Ectodermal cell (in vitro differentiated cells): ENCODE measurements at regions not wholly inside any gene's neighbourhood (a gene's known extent, or its start where the extent isn't known, plus 50 kb on each side); places are given as distances from the start of the nearest gene placed in this dataset.

ENCODE experiments used
- H3K27ac ChIP-seq: 2 replicates; pipeline ENCODE4 v1.7.0; 2013; ENCODE audit warnings: mild to moderate bottlenecking, low read depth, low read length; ENCODE audit not compliant: insufficient read depth, poor library complexity, severe bottlenecking
- H3K27me3 ChIP-seq: 2 replicates; pipeline ENCODE4 v1.7.0; 2013; ENCODE audit warnings: mild to moderate bottlenecking, low read length; ENCODE audit not compliant: insufficient read depth, control insufficient read depth, poor library complexity, severe bottlenecking
- H3K36me3 ChIP-seq: one replicate; pipeline ENCODE4 v1.7.0; 2013; ENCODE audit warnings: low read length; ENCODE audit not compliant: control insufficient read depth, insufficient read depth
- H3K4me1 ChIP-seq: one replicate; pipeline ENCODE4 v1.7.0; 2013; ENCODE audit warnings: low read length; ENCODE audit not compliant: control insufficient read depth, insufficient read depth
- H3K4me3 ChIP-seq: 2 replicates; pipeline ENCODE4 v1.7.0; 2013; ENCODE audit warnings: low read depth, low read length, control low read depth; ENCODE audit not compliant: insufficient read depth
- H3K9me3 ChIP-seq: 2 replicates; pipeline ENCODE4 v1.7.0; 2013; ENCODE audit warnings: mild to moderate bottlenecking, low read length, moderate library complexity; ENCODE audit not compliant: control insufficient read depth
- WGBS, 2 experiments: methylation state at CpG; one replicate each; pipeline ENCODE4 v1.1.7; 2013; ENCODE audit warnings: missing lambda C conversion rate in 2 of 2; 5-methylcytosine and 5-hydroxymethylcytosine counted together

GRCh38 chr15:69529961-69530633, 77.5 kb downstream of the RPLP1 start:
- H3K4me1 ChIP-seq = peaks cover 39% of the 10 kb centered on the region
- no peaks in the 10 kb centered on the region for H3K36me3 ChIP-seq
- no peak overlapping the region for H3K27ac ChIP-seq
- no peak overlapping the region for H3K4me3 ChIP-seq
- H3K9me3 ChIP-seq = no peaks in the 10 kb centered on the region
- 79% methylated on average over 6 of the region's 6 CpGs for WGBS, 2 experiments
- no peaks in the 10 kb centered on the region for H3K27me3 ChIP-seq

GRCh38 chr15:69530991-69531664, 78.5 kb downstream of the RPLP1 start:
- Histone ChIP-seq H3K27me3 (no peaks in the 10 kb centered on the region), H3K4me1 (peaks cover 38% of the 10 kb centered on the region), H3K4me3 (no peak overlapping the region), H3K9me3 (no peaks in the 10 kb centered on the region), H3K27ac (no peak overlapping the region), H3K36me3 (no peaks in the 10 kb centered on the region)
- 34 to 38% methylated on average over 13 of the region's 13 CpGs for WGBS, 2 experiments

- no peak overlapping the region for H3K27ac ChIP-seq
- 24 to 29% methylated on average over 6 of the region's 6 CpGs for WGBS, 2 experiments
- no peaks in the 10 kb centered on the region for H3K27me3 ChIP-seq
- peaks cover 32% of the 10 kb centered on the region for H3K4me1 ChIP-seq
- H3K4me3 ChIP-seq = no peak overlapping the region
- H3K9me3 ChIP-seq = no peaks in the 10 kb centered on the region
- no peaks in the 10 kb centered on the region for H3K36me3 ChIP-seq
These were observed 79.0 kb downstream of the RPLP1 start for GRCh38 chr15:69531665-69532027.

- Histone ChIP-seq H3K27me3 (no peaks in the 10 kb centered on the region), H3K4me3 (no peak overlapping the region), H3K9me3 (no peaks in the 10 kb centered on the region), H3K36me3 (no peaks in the 10 kb centered on the region), H3K4me1 (peaks cover 30% of the 10 kb centered on the region), H3K27ac (no peak overlapping the region)
- WGBS, 2 experiments = 57 to 67% methylated on average over 1 of the region's 1 CpG
These were observed 79.4 kb downstream of the RPLP1 start for GRCh38 chr15:69532066-69532465.

- 90 to 95% methylated on average over 4 of the region's 4 CpGs for WGBS, 2 experiments
- H3K4me3 ChIP-seq = no peak overlapping the region
- H3K4me1 ChIP-seq = peaks cover 26% of the 10 kb centered on the region
- no peaks in the 10 kb centered on the region for H3K9me3 ChIP-seq
- H3K27me3 ChIP-seq = no peaks in the 10 kb centered on the region
- H3K27ac ChIP-seq = no peak overlapping the region
- H3K36me3 ChIP-seq = no peaks in the 10 kb centered on the region
These were observed 80.2 kb downstream of the RPLP1 start for GRCh38 chr15:69532856-69533255.

GRCh38 chr15:69533522-69533921, 80.9 kb downstream of the RPLP1 start:
- no peak overlapping the region for H3K4me3 ChIP-seq
- H3K36me3 ChIP-seq = no peaks in the 10 kb centered on the region
- H3K27me3 ChIP-seq = no peaks in the 10 kb centered on the region
- WGBS, 2 experiments = 69 to 72% methylated on average over 5 of the region's 5 CpGs
- no peak overlapping the region for H3K27ac ChIP-seq
- H3K9me3 ChIP-seq = no peaks in the 10 kb centered on the region
- peaks cover 32% of the 10 kb centered on the region for H3K4me1 ChIP-seq

- Histone ChIP-seq H3K9me3 (no peaks in the 10 kb centered on the region), H3K36me3 (no peaks in the 10 kb centered on the region), H3K27ac (no peak overlapping the region), H3K27me3 (no peaks in the 10 kb centered on the region), H3K4me1 (peaks cover 26% of the 10 kb centered on the region), H3K4me3 (no peak overlapping the region)
- WGBS, 2 experiments = 96 to 97% methylated on average over 4 of the region's 4 CpGs
These were observed 82.6 kb downstream of the RPLP1 start for GRCh38 chr15:69535101-69535638.

- 85 to 93% methylated on average over 6 of the region's 6 CpGs for WGBS, 2 experiments
- no peaks in the 10 kb centered on the region for H3K27me3 ChIP-seq
- H3K4me3 ChIP-seq = no peak overlapping the region
- no peaks in the 10 kb centered on the region for H3K9me3 ChIP-seq
- H3K36me3 ChIP-seq = no peaks in the 10 kb centered on the region
- H3K4me1 ChIP-seq = peaks cover 23% of the 10 kb centered on the region
- no peak overlapping the region for H3K27ac ChIP-seq
These were observed 83.4 kb downstream of the RPLP1 start for GRCh38 chr15:69535998-69536397.

GRCh38 chr15:69536726-69537512, 84.3 kb downstream of the RPLP1 start:
- H3K27ac ChIP-seq = no peak overlapping the region
- no peak overlapping the region for H3K4me3 ChIP-seq
- no peaks in the 10 kb centered on the region for H3K9me3 ChIP-seq
- peaks cover 14% of the 10 kb centered on the region for H3K4me1 ChIP-seq
- H3K36me3 ChIP-seq = no peaks in the 10 kb centered on the region
- WGBS, 2 experiments = 87 to 89% methylated on average over 7 of the region's 7 CpGs
- no peaks in the 10 kb centered on the region for H3K27me3 ChIP-seq

- no peaks in the 10 kb centered on the region for H3K9me3 ChIP-seq
- no peaks in the 10 kb centered on the region for H3K27me3 ChIP-seq
- 91 to 100% methylated on average over 1 of the region's 1 CpG for WGBS, 2 experiments
- no peak overlapping the region for H3K4me3 ChIP-seq
- H3K27ac ChIP-seq = no peak overlapping the region
- no peaks in the 10 kb centered on the region for H3K36me3 ChIP-seq
- H3K4me1 ChIP-seq = peaks cover 7% of the 10 kb centered on the region
These were observed 85.3 kb downstream of the RPLP1 start for GRCh38 chr15:69537901-69538300.
